H9 (cell line): ENCODE measurements at regions not wholly inside any gene's neighbourhood (a gene's known extent, or its start where the extent isn't known, plus 50 kb on each side); places are given as distances from the start of the nearest gene placed in this dataset.

Experiments
- DNase-seq: peaks from one replicate; pipeline ENCODE4 v3.0.0-alpha.2; 2017
- H2AFZ ChIP-seq: one replicate; pipeline ENCODE4 v1.6.1; 2013; ENCODE audit warnings: mild to moderate bottlenecking, low read length, control low read depth, moderate library complexity
- H2AK5ac ChIP-seq: 2 replicates; pipeline ENCODE4 v1.6.1; 2013; ENCODE audit warnings: low read length, control low read depth, mixed read lengths; ENCODE audit not compliant: insufficient read length
- H2BK120ac ChIP-seq: one replicate; pipeline ENCODE4 v1.6.1; 2013; ENCODE audit warnings: low read depth, mild to moderate bottlenecking, low read length, control low read depth, inconsistent platforms; ENCODE audit not compliant: poor library complexity, severe bottlenecking
- H2BK12ac ChIP-seq: 2 replicates; pipeline ENCODE4 v1.6.1; 2013; ENCODE audit warnings: low read length, control low read depth, mixed read lengths, low read depth; ENCODE audit not compliant: insufficient read length
- H2BK15ac ChIP-seq: 2 replicates; pipeline ENCODE4 v1.6.1; 2013; ENCODE audit warnings: low read depth, low read length, control low read depth
- H2BK20ac ChIP-seq: one replicate; pipeline ENCODE4 v1.6.1; 2013; ENCODE audit warnings: low read depth, mild to moderate bottlenecking, low read length, control low read depth, inconsistent platforms; ENCODE audit not compliant: poor library complexity, severe bottlenecking
- H2BK5ac ChIP-seq: 2 replicates; pipeline ENCODE4 v1.6.1; 2013; ENCODE audit warnings: low read length, control low read depth, mixed read lengths; ENCODE audit not compliant: insufficient read length
- H3K14ac ChIP-seq: 2 replicates; pipeline ENCODE4 v1.6.1; 2013; ENCODE audit warnings: low read length, control low read depth; ENCODE audit not compliant: insufficient read depth
- H3K18ac ChIP-seq: 2 replicates; pipeline ENCODE4 v1.6.1; 2013; ENCODE audit warnings: low read depth, mild to moderate bottlenecking, mixed read lengths, low read length, control low read depth; ENCODE audit not compliant: insufficient read length
- H3K23ac ChIP-seq: 2 replicates; pipeline ENCODE4 v1.6.1; 2013; ENCODE audit warnings: low read length, control low read depth, mixed read lengths, low read depth; ENCODE audit not compliant: insufficient read length
- H3K23me2 ChIP-seq: 2 replicates; pipeline ENCODE4 v1.6.1; 2013; ENCODE audit warnings: low read depth, mild to moderate bottlenecking, mixed read lengths, low read length, control low read depth; ENCODE audit not compliant: insufficient read length, poor library complexity, severe bottlenecking
- H3K27ac ChIP-seq: 2 replicates; pipeline ENCODE4 v1.5.1; 2013; ENCODE audit warnings: low read length, control low read depth, mixed read lengths, low read depth; ENCODE audit not compliant: insufficient read length
- H3K27me3 ChIP-seq: 2 replicates; pipeline ENCODE4 v1.6.1; 2013; ENCODE audit warnings: low read length, control low read depth, inconsistent platforms; ENCODE audit not compliant: insufficient read depth
- H3K4ac ChIP-seq: 2 replicates; pipeline ENCODE4 v1.6.1; 2013; ENCODE audit warnings: low read depth, mild to moderate bottlenecking, control low read depth, inconsistent platforms, low read length, moderate library complexity
- H3K4me1 ChIP-seq: 2 replicates; pipeline ENCODE4 v1.6.1; 2013; ENCODE audit warnings: low read length, control low read depth, inconsistent platforms; ENCODE audit not compliant: insufficient read depth
- H3K4me2 ChIP-seq: 2 replicates; pipeline ENCODE4 v1.6.1; 2013; ENCODE audit warnings: low read length, control low read depth, mixed read lengths; ENCODE audit not compliant: insufficient read length, insufficient read depth
- H3K56ac ChIP-seq: 2 replicates; pipeline ENCODE4 v1.6.1; 2013; ENCODE audit warnings: low read depth, mild to moderate bottlenecking, mixed read lengths, low read length, control low read depth; ENCODE audit not compliant: insufficient read length
- H3K79me1 ChIP-seq: 2 replicates; pipeline ENCODE4 v1.6.1; 2013; ENCODE audit warnings: low read depth, mild to moderate bottlenecking, moderate library complexity, low read length, control low read depth, inconsistent platforms; ENCODE audit not compliant: insufficient read depth, poor library complexity, severe bottlenecking
- H3K79me2 ChIP-seq: 2 replicates; pipeline ENCODE4 v1.6.1; 2013; ENCODE audit warnings: low read length, control low read depth, inconsistent platforms; ENCODE audit not compliant: insufficient read depth
- H3K9ac ChIP-seq: 2 replicates; pipeline ENCODE4 v1.6.1; 2013; ENCODE audit warnings: low read length, control low read depth, mixed read lengths; ENCODE audit not compliant: insufficient read length; ENCODE audit errors: extremely low read depth
- H3K9me3 ChIP-seq: one replicate; pipeline ENCODE4 v1.6.1; 2013; ENCODE audit warnings: low read depth, low read length, inconsistent platforms; ENCODE audit not compliant: control insufficient read depth
- H3T11ph ChIP-seq: one replicate; pipeline ENCODE4 v1.6.1; 2013; ENCODE audit warnings: mild to moderate bottlenecking, low read length, control low read depth, inconsistent platforms
- H4K20me1 ChIP-seq: one replicate; pipeline ENCODE4 v1.6.1; 2013; ENCODE audit not compliant: control insufficient read depth, insufficient read length, insufficient read depth
- H4K5ac ChIP-seq: 2 replicates; pipeline ENCODE4 v1.6.1; 2013; ENCODE audit warnings: low read depth, mild to moderate bottlenecking, mixed read lengths, low read length, control low read depth; ENCODE audit not compliant: insufficient read length
- H4K8ac ChIP-seq: replicated peaks from 2 replicates; pipeline ENCODE4 v1.6.1; 2013; ENCODE audit warnings: low read length, control low read depth, mixed read lengths, low read depth; ENCODE audit not compliant: insufficient read length
- H4K91ac ChIP-seq: 2 replicates; pipeline ENCODE4 v1.6.1; 2013; ENCODE audit warnings: low read depth, mild to moderate bottlenecking, moderate library complexity, mixed read lengths, low read length, control low read depth; ENCODE audit not compliant: insufficient read length
- H3K27ac Mint-ChIP-seq, 3 experiments: 2 replicates in 2 of 3; 3 replicates in 1 of 3; pipeline ENCODE4 v1.8.0; 2020 to 2021; ENCODE audit warnings: mixed read lengths in 3 of 3, mild to moderate bottlenecking in 1 of 3, moderate library complexity in 1 of 3
- H3K27me3 Mint-ChIP-seq: 2 replicates; pipeline ENCODE4 v1.8.0; 2021; ENCODE audit warnings: low read depth, mild to moderate bottlenecking, moderate library complexity, mixed read lengths
- H3K36me3 Mint-ChIP-seq, 3 experiments: 2 replicates in 2 of 3; 3 replicates in 1 of 3; pipeline ENCODE4 v1.8.0; 2020 to 2021; ENCODE audit warnings: low read depth in 3 of 3, mixed read lengths in 3 of 3; ENCODE audit not compliant: insufficient read depth in 1 of 3
- H3K4me1 Mint-ChIP-seq, 2 experiments: 2 replicates each; pipeline ENCODE4 v1.8.0; 2020; ENCODE audit warnings: mixed read lengths in 2 of 2
- H3K4me3 Mint-ChIP-seq, 2 experiments: 2 replicates in 1 of 2; 3 replicates in 1 of 2; pipeline ENCODE4 v1.8.0; 2020 to 2021; ENCODE audit warnings: mild to moderate bottlenecking in 2 of 2, mixed read lengths in 2 of 2, moderate library complexity in 1 of 2
- H3K9me3 Mint-ChIP-seq, 2 experiments: 2 replicates in 1 of 2; 3 replicates in 1 of 2; pipeline ENCODE4 v1.8.0; 2020; ENCODE audit warnings: mild to moderate bottlenecking in 2 of 2, mixed read lengths in 2 of 2, moderate library complexity in 1 of 2
- CTCF ChIP-seq: fragments of 200-600 bp; sonication (generic); conservative IDR thresholded peaks from 3 replicates; pipeline ENCODE4 v1.8.0; 2021; ENCODE audit warnings: antibody characterized with exemption, mild to moderate bottlenecking
- WGBS: extraction: QIAGEN DNeasy Blood & Tissue Kit; methylation state at CpG from one replicate; pipeline ENCODE4 v1.1.7; 2013; ENCODE audit warnings: missing lambda C conversion rate, low lambda C conversion rate, mixed read lengths; ENCODE audit not compliant: insufficient read length; ENCODE audit errors: extremely low coverage; 5-methylcytosine and 5-hydroxymethylcytosine counted together

- Histone ChIP-seq H3K27me3 (no peaks in the 10 kb centered on the region), H4K8ac (no peak overlapping the region), H2BK15ac (no peak overlapping the region), H3K4me2 (no peak overlapping the region), H4K20me1 (no peaks in the 10 kb centered on the region), H2BK5ac (no peak overlapping the region), H3K4me1 (no peaks in the 10 kb centered on the region), H4K5ac (no peak overlapping the region), H2AK5ac (no peak overlapping the region), H3K79me1 (no peaks in the 10 kb centered on the region), H3T11ph (no peak overlapping the region), H3K9ac (no peak overlapping the region), H2BK12ac (no peak overlapping the region), H2AFZ (no peak overlapping the region), H3K23me2 (no peaks in the 10 kb centered on the region), H4K91ac (no peak overlapping the region), H2BK20ac (no peak overlapping the region), H3K56ac (no peak overlapping the region), H3K9me3 (no peaks in the 10 kb centered on the region), H3K14ac (no peak overlapping the region), H3K4ac (no peak overlapping the region), H3K27ac (no peak overlapping the region), H3K79me2 (no peaks in the 10 kb centered on the region), H2BK120ac (no peak overlapping the region), H3K18ac (no peak overlapping the region), H3K23ac (no peak overlapping the region)
- Mint-ChIP-seq H3K36me3 (no peaks in the 10 kb centered on the region), H3K4me3 (no peak overlapping the region), H3K27ac (no peak overlapping the region), H3K9me3 (no peaks in the 10 kb centered on the region), H3K27me3 (no peaks in the 10 kb centered on the region), H3K4me1 (peaks cover 4 to 6% of the 10 kb centered on the region in 2 experiments)
- TF ChIP-seq CTCF = no peak
- WGBS = no CpG with 5 or more reads among the region's 6 CpGs
- DNase-seq = no peak
These were observed 440.0 kb downstream of the DNAJB9 start for GRCh38 chr7:109009636-109010035.
